ENCODE measurements at regions not wholly inside any gene's neighbourhood (a gene's known extent, or its start where the extent isn't known, plus 50 kb on each side); places are given as distances from the start of the nearest gene placed in this dataset.

GRCh38 chr17:73870068-73870467 is 225.8 kb upstream of the SDK2 start:
- no peaks in the 10 kb centered on the region for H3K36me3 ChIP-seq (ENCODE audit: insufficient read depth, low read length)
- Mint-ChIP-seq H3K4me3 (no peak overlapping the region), H3K36me3 (no peaks in the 10 kb centered on the region), H3K27ac (no peak overlapping the region), H3K9me3 (peaks cover 0 to 1% (median 0%) of the 10 kb centered on the region in 8 donors), H3K27me3 (peaks cover 0 to 1% of the 10 kb centered on the region in 2 donors), H3K4me1 (no peaks in the 10 kb centered on the region)
- H3K4me1 ChIP-seq (ENCODE audit: insufficient read depth, low read length), result no peaks in the 10 kb centered on the region
- no peaks in the 10 kb centered on the region for H3K9me3 ChIP-seq (ENCODE audit: control insufficient read depth in 1 of 2, low read length in 2 of 2)
- H3K4me3 ChIP-seq (ENCODE audit: low read length in 2 of 2), result no peak overlapping the region
- intact Hi-C loops (cut with micrococcal nuclease), result no loop called here
- ChIA-PET POLR2A (ENCODE audit: partially characterized antibody) (no interaction called here), CTCF (ENCODE audit: partially characterized antibody) (no interaction called here)
- H3K27ac ChIP-seq (ENCODE audit: low read depth, low read length), result no peak overlapping the region
- no peak for DNase-seq
- H3K27me3 ChIP-seq (ENCODE audit: insufficient read depth, low read length), result no peaks in the 10 kb centered on the region

DNA sequence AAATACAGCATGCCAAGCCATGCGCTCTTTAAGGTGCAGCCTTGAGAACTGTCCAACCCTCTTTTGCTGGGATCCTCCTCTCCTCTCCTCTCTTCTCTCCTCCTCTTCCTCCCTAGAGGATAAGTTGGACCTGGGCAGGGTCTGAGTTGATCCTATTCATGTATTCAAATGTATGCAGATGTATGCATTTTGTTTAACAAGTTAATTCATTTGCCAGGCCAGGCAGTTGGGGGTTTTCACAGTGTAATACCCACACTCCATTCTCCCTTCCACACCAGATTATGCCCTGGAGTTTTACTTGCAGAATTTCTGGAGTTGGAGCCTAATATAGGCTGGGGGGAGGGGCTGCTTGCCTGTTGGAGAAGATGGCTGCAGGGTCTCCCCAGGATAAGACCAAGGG is 226.2 kb upstream of the SDK2 start:
- Mint-ChIP-seq H3K36me3 (no peaks in the 10 kb centered on the region), H3K4me3 (no peak overlapping the region), H3K4me1 (no peaks in the 10 kb centered on the region), H3K9me3 (peaks cover 0 to 1% (median 0%) of the 10 kb centered on the region in 8 donors), H3K27ac (no peak overlapping the region), H3K27me3 (peaks cover 0 to 1% of the 10 kb centered on the region in 2 donors)
- ChIA-PET POLR2A (ENCODE audit: partially characterized antibody) (no interaction called here), CTCF (ENCODE audit: partially characterized antibody) (no interaction called here)
- Histone ChIP-seq H3K9me3 (ENCODE audit: control insufficient read depth in 1 of 2, low read length in 2 of 2) (no peaks in the 10 kb centered on the region), H3K4me1 (ENCODE audit: insufficient read depth, low read length) (no peaks in the 10 kb centered on the region), H3K36me3 (ENCODE audit: insufficient read depth, low read length) (no peaks in the 10 kb centered on the region), H3K27me3 (ENCODE audit: insufficient read depth, low read length) (no peaks in the 10 kb centered on the region), H3K4me3 (ENCODE audit: low read length in 2 of 2) (no peak overlapping the region), H3K27ac (ENCODE audit: low read depth, low read length) (no peak overlapping the region)
- intact Hi-C loops (cut with micrococcal nuclease), result no loop called here
- DNase-seq, result no peak

DNA sequence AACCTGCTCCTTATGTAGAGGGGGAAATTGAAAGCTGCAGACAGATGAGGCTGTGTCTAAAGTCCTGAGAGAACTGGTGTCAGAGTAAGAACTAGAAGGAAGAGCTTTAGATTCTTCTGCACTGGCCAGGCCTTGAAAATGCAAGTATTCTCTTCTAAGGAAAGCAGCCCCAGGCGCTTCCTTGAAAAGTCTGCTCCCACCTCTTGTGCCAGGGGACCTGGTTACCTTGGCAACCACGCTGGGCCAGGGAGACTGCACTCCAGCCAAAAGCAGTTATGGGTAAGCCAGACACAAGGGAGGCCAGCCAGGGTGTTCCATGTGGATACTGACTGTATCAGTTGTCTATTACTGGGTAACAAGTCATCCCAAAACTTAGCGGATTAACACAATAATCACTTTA is 228.6 kb upstream of the SDK2 start:
- no peak overlapping the region for H3K4me3 ChIP-seq (ENCODE audit: low read length in 2 of 2)
- POLR2A ChIA-PET (ENCODE audit: partially characterized antibody), result no interaction called here
- peaks cover 2 to 3% of the 10 kb centered on the region in 2 donors for H3K27me3 Mint-ChIP-seq

DNA sequence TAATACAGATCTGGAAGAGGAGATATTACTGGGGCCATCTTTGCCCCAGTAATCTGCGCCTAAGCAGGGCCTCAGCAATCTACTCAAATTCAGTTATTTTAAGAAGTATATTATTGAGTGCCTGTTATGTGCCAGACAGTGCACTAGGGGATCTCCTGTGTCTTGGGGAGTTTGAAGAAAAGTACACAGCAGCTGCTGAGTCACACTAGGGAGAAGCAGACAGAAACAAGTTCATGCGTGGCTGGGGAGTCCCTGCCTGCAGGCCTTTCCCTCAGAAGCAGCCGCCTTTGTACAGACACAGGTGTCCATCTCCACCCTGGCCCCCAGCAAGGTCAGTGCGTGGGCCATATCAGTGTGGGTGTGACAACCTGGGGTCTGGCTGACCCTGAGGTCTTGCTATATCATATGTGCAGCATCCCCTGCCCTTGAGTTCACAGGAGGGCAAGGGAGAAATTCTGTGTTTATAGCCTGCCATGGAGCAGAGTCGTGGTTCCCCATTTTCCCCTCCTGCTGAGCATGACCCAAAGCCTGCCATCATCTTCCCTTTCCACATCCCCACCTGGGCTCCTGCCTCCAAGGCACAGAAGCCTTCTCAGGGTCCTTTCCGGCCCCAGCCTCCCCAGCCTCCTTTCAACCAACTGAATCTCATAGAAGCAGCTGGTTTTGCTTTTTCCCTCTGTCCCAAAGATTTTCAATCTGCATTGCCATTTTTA is 229.9 kb upstream of the SDK2 start:
- no peak for DNase-seq
- no peaks in the 10 kb centered on the region for H3K27me3 ChIP-seq (ENCODE audit: insufficient read depth, low read length)
- intact Hi-C loops (cut with micrococcal nuclease), result no loop called here
- Mint-ChIP-seq H3K4me3 (no peak overlapping the region), H3K27ac (peak overlapping the region in 1 of 7 donors; percentile 4), H3K27me3 (peaks cover 2 to 3% of the 10 kb centered on the region in 2 donors), H3K9me3 (peaks cover 0 to 1% (median 0%) of the 10 kb centered on the region in 8 donors), H3K36me3 (no peaks in the 10 kb centered on the region), H3K4me1 (no peaks in the 10 kb centered on the region)
- H3K36me3 ChIP-seq (ENCODE audit: insufficient read depth, low read length), result no peaks in the 10 kb centered on the region
- H3K4me1 ChIP-seq (ENCODE audit: insufficient read depth, low read length), result no peaks in the 10 kb centered on the region
- H3K9me3 ChIP-seq (ENCODE audit: control insufficient read depth in 1 of 2, low read length in 2 of 2), result no peaks in the 10 kb centered on the region
- H3K4me3 ChIP-seq (ENCODE audit: low read length in 2 of 2), result no peak overlapping the region
- ChIA-PET CTCF (ENCODE audit: partially characterized antibody) (no interaction called here), POLR2A (ENCODE audit: partially characterized antibody) (no interaction called here)
- H3K27ac ChIP-seq (ENCODE audit: low read depth, low read length), result no peak overlapping the region

More for the DNA sequence above, 228.6 kb upstream of the SDK2 start:
- Histone ChIP-seq H3K27ac (ENCODE audit: low read depth, low read length) (no peak overlapping the region), H3K9me3 (ENCODE audit: control insufficient read depth in 1 of 2, low read length in 2 of 2) (no peaks in the 10 kb centered on the region), H3K27me3 (ENCODE audit: insufficient read depth, low read length) (no peaks in the 10 kb centered on the region), H3K4me1 (ENCODE audit: insufficient read depth, low read length) (no peaks in the 10 kb centered on the region), H3K36me3 (ENCODE audit: insufficient read depth, low read length) (no peaks in the 10 kb centered on the region)
- H3K4me1 Mint-ChIP-seq, result no peaks in the 10 kb centered on the region
- H3K27ac Mint-ChIP-seq, result peak overlapping the region in 1 of 7 donors; percentile 16
- CTCF ChIA-PET (ENCODE audit: partially characterized antibody), result no interaction called here
- H3K4me3 Mint-ChIP-seq, result no peak overlapping the region
- H3K36me3 Mint-ChIP-seq, result no peaks in the 10 kb centered on the region
- intact Hi-C loops (cut with micrococcal nuclease), result no loop called here
- H3K9me3 Mint-ChIP-seq, result peaks cover 0 to 1% (median 0%) of the 10 kb centered on the region in 8 donors
- no peak for DNase-seq

GRCh38 chr17:73875346-73875745 is 231.1 kb upstream of the SDK2 start:
- Mint-ChIP-seq H3K27ac (no peak overlapping the region), H3K36me3 (no peaks in the 10 kb centered on the region), H3K9me3 (peaks cover 0 to 1% (median 0%) of the 10 kb centered on the region in 8 donors), H3K27me3 (peaks cover 1 to 3% of the 10 kb centered on the region in 2 donors), H3K4me3 (no peak overlapping the region), H3K4me1 (no peaks in the 10 kb centered on the region)
- H3K9me3 ChIP-seq (ENCODE audit: control insufficient read depth in 1 of 2, low read length in 2 of 2), result no peaks in the 10 kb centered on the region
- H3K27me3 ChIP-seq (ENCODE audit: insufficient read depth, low read length), result no peaks in the 10 kb centered on the region
- DNase-seq, result no peak
- no peak overlapping the region for H3K27ac ChIP-seq (ENCODE audit: low read depth, low read length)
- ChIA-PET POLR2A (ENCODE audit: partially characterized antibody) (interaction anchor here (0.7 kb wide), 1 partner anchor 45 kb away, joined by 3 read pairs; no protein-coding TSS in a partner anchor), CTCF (ENCODE audit: partially characterized antibody) (no interaction called here)
- H3K36me3 ChIP-seq (ENCODE audit: insufficient read depth, low read length), result no peaks in the 10 kb centered on the region
- intact Hi-C loops (cut with micrococcal nuclease), result no loop called here
- H3K4me1 ChIP-seq (ENCODE audit: insufficient read depth, low read length), result no peaks in the 10 kb centered on the region
- H3K4me3 ChIP-seq (ENCODE audit: low read length in 2 of 2), result no peak overlapping the region

- no peaks in the 10 kb centered on the region for H3K4me1 ChIP-seq (ENCODE audit: insufficient read depth, low read length)
- CTCF ChIA-PET (ENCODE audit: partially characterized antibody), result no interaction called here
- Mint-ChIP-seq H3K4me1 (no peaks in the 10 kb centered on the region), H3K36me3 (no peaks in the 10 kb centered on the region), H3K27ac (no peak overlapping the region), H3K27me3 (peaks cover 1 to 10% of the 10 kb centered on the region in 2 donors), H3K9me3 (peaks cover 0 to 1% (median 0%) of the 10 kb centered on the region in 8 donors), H3K4me3 (no peak overlapping the region)
- H3K36me3 ChIP-seq (ENCODE audit: insufficient read depth, low read length), result no peaks in the 10 kb centered on the region
- no peaks in the 10 kb centered on the region for H3K27me3 ChIP-seq (ENCODE audit: insufficient read depth, low read length)
- no peak overlapping the region for H3K27ac ChIP-seq (ENCODE audit: low read depth, low read length)
- intact Hi-C loops (cut with micrococcal nuclease), result no loop called here
- no peak overlapping the region for H3K4me3 ChIP-seq (ENCODE audit: low read length in 2 of 2)
- H3K9me3 ChIP-seq (ENCODE audit: control insufficient read depth in 1 of 2, low read length in 2 of 2), result no peaks in the 10 kb centered on the region
- DNase-seq, result no peak
- POLR2A ChIA-PET (ENCODE audit: partially characterized antibody), result no interaction called here
Measured at GRCh38 chr17:73877962-73878361, 233.7 kb upstream of the SDK2 start.

DNA sequence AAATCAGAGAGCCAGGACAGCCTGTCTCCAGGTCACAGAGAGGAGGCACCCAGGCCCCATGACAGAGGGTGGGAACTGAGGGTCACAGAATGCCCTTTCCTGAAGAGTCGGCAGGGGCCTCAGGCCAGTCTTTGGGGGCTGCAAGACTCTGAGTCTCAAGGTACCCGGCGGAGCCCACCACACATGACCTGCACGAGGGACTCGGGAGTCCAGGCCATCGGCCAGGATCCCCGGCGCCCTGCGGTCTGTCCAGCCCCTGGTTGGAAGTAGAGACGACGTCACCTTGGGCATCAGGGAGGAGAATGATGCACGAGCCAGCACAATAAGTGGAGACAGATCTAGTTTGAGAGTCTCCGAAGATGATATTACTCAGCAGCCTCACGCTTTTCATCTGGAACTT is 234.7 kb upstream of the SDK2 start:
- Histone ChIP-seq H3K27me3 (ENCODE audit: insufficient read depth, low read length) (no peaks in the 10 kb centered on the region), H3K36me3 (ENCODE audit: insufficient read depth, low read length) (no peaks in the 10 kb centered on the region), H3K4me1 (ENCODE audit: insufficient read depth, low read length) (no peaks in the 10 kb centered on the region), H3K9me3 (ENCODE audit: control insufficient read depth in 1 of 2, low read length in 2 of 2) (no peaks in the 10 kb centered on the region), H3K4me3 (ENCODE audit: low read length in 2 of 2) (no peak overlapping the region), H3K27ac (ENCODE audit: low read depth, low read length) (no peak overlapping the region)
- CTCF ChIA-PET (ENCODE audit: partially characterized antibody), result no interaction called here
- Mint-ChIP-seq H3K27ac (no peak overlapping the region), H3K4me3 (no peak overlapping the region), H3K27me3 (peaks cover 1 to 10% of the 10 kb centered on the region in 2 donors), H3K9me3 (no peaks in the 10 kb centered on the region), H3K36me3 (no peaks in the 10 kb centered on the region), H3K4me1 (no peaks in the 10 kb centered on the region)
- DNase-seq, result no peak
- intact Hi-C loops (cut with micrococcal nuclease), result no loop called here
- POLR2A ChIA-PET (ENCODE audit: partially characterized antibody), result no interaction called here
